ENCODE measurements at regions not wholly inside any gene's neighbourhood (a gene's known extent, or its start where the extent isn't known, plus 50 kb on each side); places are given as distances from the start of the nearest gene placed in this dataset.

GRCh38 chr5:28557114-28557513 is 1518.7 kb upstream of the CDH9 start:
- ATAC-seq: no peak
- intact Hi-C loops (cut with DNase I): no loop called here
- no peak for DNase-seq

- DNase-seq: no peak
- ATAC-seq: no peak
- intact Hi-C loops (cut with DNase I): no loop called here
Measured at GRCh38 chr5:28549588-28549987, 1511.2 kb upstream of the CDH9 start.

GRCh38 chr5:28548856-28549255 is 1510.5 kb upstream of the CDH9 start:
- ATAC-seq: no peak
- no peak for DNase-seq
- intact Hi-C loops (cut with DNase I): no loop called here

GRCh38 chr5:28544501-28544900 is 1506.1 kb upstream of the CDH9 start:
- no peak for DNase-seq
- intact Hi-C loops (cut with DNase I): no loop called here
- no peak for ATAC-seq

- DNase-seq: no peak
- intact Hi-C loops (cut with DNase I): no loop called here
- no peak for ATAC-seq
Measured at GRCh38 chr5:28543473-28544098, 1505.2 kb upstream of the CDH9 start.

GRCh38 chr5:28542987-28543386 is 1504.6 kb upstream of the CDH9 start:
- intact Hi-C loops (cut with DNase I): no loop called here
- peak in 1 of 2 donors; percentile 61 for ATAC-seq
- DNase-seq: no peak

GRCh38 chr5:28523888-28524635 is 1485.7 kb upstream of the CDH9 start:
- ATAC-seq: peak; percentile 79 to 98
- no peak for DNase-seq
- intact Hi-C loops (cut with DNase I): no loop called here

GRCh38 chr5:28523416-28523815 is 1485.0 kb upstream of the CDH9 start:
- ATAC-seq (no peak), DNase-seq (no peak)
- intact Hi-C loops (cut with DNase I): no loop called here

GRCh38 chr5:28517691-28518090 is 1479.3 kb upstream of the CDH9 start:
- no peak for DNase-seq
- intact Hi-C loops (cut with DNase I): no loop called here
- no peak for ATAC-seq

GRCh38 chr5:28516722-28517121 is 1478.3 kb upstream of the CDH9 start:
- intact Hi-C loops (cut with DNase I): no loop called here

GRCh38 chr5:28512648-28513047 is 1474.3 kb upstream of the CDH9 start:
- ATAC-seq: no peak
- DNase-seq: no peak
- intact Hi-C loops (cut with DNase I): no loop called here

More at GRCh38 chr5:28516722-28517121, 1478.3 kb upstream of the CDH9 start:
- no peak for DNase-seq
- no peak for ATAC-seq

GRCh38 chr5:28505121-28505520 is 1466.7 kb upstream of the CDH9 start:
- no peak for ATAC-seq
- DNase-seq: no peak
- intact Hi-C loops (cut with DNase I): no loop called here

GRCh38 chr5:28500511-28500910 is 1462.1 kb upstream of the CDH9 start:
- DNase-seq (no peak), ATAC-seq (no peak)
- intact Hi-C loops (cut with DNase I): no loop called here

GRCh38 chr5:28499766-28500290 is 1461.4 kb upstream of the CDH9 start:
- no peak for ATAC-seq
- no peak for DNase-seq
- intact Hi-C loops (cut with DNase I): no loop called here

- ATAC-seq (no peak), DNase-seq (no peak)
- intact Hi-C loops (cut with DNase I): no loop called here
Measured at GRCh38 chr5:28495876-28496275, 1457.5 kb upstream of the CDH9 start.

GRCh38 chr5:28493456-28493855 is 1455.1 kb upstream of the CDH9 start:
- ATAC-seq (no peak), DNase-seq (no peak)
- intact Hi-C loops (cut with DNase I): no loop called here

- DNase-seq (no peak), ATAC-seq (no peak)
- intact Hi-C loops (cut with DNase I): no loop called here
Measured at GRCh38 chr5:28488752-28489151, 1450.4 kb upstream of the CDH9 start.

- no peak for ATAC-seq
- DNase-seq: no peak
- intact Hi-C loops (cut with DNase I): no loop called here
Measured at GRCh38 chr5:28483327-28484025, 1445.1 kb upstream of the CDH9 start.

- intact Hi-C loops (cut with DNase I): no loop called here
- no peak for ATAC-seq
- DNase-seq: no peak
Measured at GRCh38 chr5:28473531-28474107, 1435.2 kb upstream of the CDH9 start.

- DNase-seq (no peak), ATAC-seq (no peak)
- intact Hi-C loops (cut with DNase I): no loop called here
Measured at GRCh38 chr5:28468166-28468565, 1429.8 kb upstream of the CDH9 start.

Data from left cardiac atrium (tissue), 4 donors.